T-helper 2 cell (primary cell): ENCODE measurements at regions not wholly inside any gene's neighbourhood (a gene's known extent, or its start where the extent isn't known, plus 50 kb on each side); places are given as distances from the start of the nearest gene placed in this dataset.

Experiments used
- DNase-seq, 5 experiments: peaks; one replicate each; pipeline versions ENCODE4 v3.0.0 to v3.0.0-alpha.2; 2012 to 2022

- DNase-seq = no peak
Observed at GRCh38 chr20:21033817-21034216, 72.3 kb downstream of the LINC00237 start.

DNA sequence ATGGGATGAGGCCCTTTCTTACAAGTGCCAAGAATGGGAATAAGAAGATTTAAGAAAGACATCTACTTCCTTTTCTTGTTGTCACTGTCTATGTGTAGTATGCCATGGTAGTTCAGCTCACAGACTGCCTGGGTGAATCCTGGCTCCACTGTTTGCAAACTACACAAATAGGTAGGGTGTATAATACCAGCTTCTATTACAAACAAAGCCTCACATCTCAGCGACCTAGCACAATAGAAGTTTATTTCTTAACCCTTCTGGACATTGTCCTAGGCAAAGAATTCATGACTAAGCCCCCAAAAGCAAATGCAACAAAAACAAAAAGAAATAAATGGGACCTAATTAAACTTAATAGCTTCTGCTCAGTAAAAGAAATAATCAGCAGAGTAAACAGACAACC is 74.5 kb downstream of the LINC00237 start:
- DNase-seq = no peak

DNA sequence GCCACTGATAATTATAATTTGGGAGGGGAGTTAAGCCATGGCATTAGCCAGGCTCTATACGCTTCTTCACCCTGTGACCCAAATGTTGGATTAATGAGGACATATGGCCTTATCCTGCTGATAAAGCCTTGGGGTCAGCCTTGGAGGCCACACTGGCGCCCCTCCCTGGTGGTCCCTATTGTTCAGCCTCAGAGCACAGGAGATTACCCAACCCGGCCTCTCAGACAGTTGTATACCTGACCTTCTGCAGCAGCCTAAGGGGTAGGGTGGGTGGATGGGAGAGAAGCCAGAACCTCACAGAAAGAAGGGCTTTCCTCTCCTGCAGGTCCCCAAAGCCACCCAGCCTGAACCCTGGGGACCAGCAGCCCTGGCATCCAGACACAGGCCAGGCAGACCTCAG is 76.8 kb downstream of the LINC00237 start:
- DNase-seq = no peak

DNA sequence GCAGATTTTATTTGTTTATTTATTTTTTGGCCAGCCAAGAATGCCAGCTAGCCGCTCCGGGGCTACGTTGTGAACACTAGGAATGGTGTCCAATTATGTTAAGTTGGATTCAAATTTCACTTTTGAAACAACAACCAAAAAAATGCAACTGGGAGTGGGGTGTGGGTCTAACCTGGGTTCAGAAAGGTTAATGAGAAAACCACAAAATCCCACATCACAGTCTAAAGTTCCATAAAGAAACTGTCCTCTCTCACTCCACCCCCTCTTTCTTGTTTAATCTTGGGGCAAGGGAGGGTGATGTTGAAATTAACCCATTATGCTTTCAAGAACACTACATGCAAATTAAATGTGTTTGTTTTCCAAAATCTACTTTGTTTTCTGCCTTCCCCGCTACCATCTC is 77.2 kb downstream of the LINC00237 start:
- no peak for DNase-seq

DNA sequence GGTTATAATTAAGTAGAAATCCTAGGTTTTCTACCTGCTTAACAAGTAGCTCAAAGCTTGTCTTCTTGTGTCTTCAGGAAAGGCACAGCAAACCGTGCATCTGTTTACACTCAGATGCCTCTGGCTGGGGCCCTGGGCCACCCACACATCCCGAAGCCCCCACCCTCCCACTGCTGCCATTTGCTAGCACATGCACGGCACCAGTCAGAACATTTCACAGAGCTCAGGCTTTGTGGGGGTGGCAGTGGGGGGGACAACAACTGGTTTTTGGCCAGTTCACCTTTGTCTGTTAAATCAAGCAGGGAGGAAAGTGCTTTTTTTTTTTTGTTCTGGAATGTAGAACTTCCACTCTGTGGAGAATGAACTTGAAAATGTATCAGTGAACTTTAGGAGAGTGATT is 77.7 kb downstream of the LINC00237 start:
- no peak for DNase-seq

DNA sequence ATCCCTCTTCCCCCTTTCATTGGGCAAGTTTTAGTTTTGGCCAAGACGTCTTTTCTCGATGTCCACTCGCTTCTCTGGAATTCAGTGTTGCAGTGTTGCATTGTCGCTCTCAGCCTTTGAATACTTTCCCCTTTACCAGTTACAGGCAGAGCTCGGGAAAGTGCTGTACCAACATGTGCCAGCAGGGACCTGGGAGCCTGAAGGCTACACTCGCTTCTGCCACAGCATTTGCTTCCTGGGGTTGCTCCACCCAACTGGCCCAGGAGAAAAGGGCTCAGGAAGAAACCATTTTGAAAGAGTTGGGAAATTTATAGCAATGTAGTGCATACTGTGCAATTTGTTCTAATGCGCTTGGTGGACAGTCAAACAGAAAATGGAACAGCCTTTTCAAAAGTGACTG is 78.6 kb downstream of the LINC00237 start:
- no peak for DNase-seq

DNA sequence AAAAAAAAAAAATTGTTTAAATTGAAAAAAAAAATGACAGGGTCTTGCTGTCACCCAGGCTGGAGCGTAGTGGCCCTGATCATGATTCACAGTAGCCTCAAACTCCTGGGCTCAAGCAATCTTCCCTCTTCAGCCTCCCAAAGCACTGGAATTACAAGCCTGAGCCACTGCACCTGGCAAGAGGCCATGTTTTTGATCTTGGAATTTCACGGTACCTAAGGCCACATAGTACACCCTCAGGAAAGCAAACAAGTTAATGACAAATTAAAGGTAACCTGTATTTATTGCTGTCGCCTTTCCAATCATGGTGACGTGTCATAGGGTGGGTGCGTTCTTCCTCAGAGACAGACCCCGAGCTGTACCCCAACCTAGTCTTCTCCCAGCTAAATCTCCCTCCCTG is 79.2 kb downstream of the LINC00237 start:
- DNase-seq = no peak

GRCh38 chr20:21024420-21024819 is 81.7 kb downstream of the LINC00237 start:
- no peak for DNase-seq

- no peak for DNase-seq
Observed at GRCh38 chr20:21022925-21023324, 83.2 kb downstream of the LINC00237 start.

- DNase-seq = no peak
Observed at GRCh38 chr20:21021472-21021790, 84.7 kb downstream of the LINC00237 start.

GRCh38 chr20:21020659-21021471 is 85.3 kb downstream of the LINC00237 start:
- DNase-seq = no peak

DNA sequence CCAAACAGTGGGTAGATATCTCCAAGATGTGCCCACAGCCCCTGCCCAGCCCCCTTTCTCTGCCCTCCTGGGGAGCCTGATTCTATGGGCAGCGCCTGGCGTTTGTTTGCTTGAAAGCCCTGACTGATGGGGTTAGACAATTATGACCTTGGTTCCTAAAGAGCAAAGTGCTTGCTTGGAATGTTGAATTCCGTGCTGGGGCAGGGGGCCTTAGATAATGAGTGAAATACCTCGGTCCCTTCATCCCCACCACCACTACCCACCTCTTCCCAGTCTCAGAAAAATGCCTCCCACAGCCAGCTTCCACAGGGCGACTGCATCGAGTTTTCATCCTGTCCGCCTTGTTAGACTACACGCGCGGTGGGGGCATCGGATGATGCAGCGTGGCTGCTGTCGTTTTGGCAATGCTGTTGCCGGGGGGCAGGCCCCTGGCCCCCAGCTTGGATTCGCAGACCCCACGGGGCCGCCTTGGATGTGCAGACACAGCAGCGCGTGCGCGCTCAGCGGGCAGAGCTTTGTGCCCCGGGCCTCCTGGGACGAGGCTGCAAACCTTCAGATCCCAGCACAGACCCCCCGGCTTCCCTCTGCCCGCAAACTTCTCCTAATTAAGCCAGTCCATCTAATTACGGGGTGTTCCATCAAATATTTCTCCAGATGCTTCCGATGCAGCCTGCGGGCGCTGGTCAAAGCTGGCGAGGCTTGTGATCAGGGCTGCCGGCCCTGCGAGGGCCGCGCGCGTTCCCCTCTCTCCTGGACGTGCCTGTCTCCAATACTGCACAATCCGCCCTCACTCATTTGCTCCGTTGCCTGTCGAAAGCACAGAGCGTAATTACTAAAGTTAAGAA is 86.1 kb downstream of the LINC00237 start:
- DNase-seq = no peak

- no peak for DNase-seq
Observed at GRCh38 chr20:21019468-21019813, 86.7 kb downstream of the LINC00237 start.

- no peak for DNase-seq
Observed at GRCh38 chr20:21018576-21018975, 87.6 kb downstream of the LINC00237 start.

DNA sequence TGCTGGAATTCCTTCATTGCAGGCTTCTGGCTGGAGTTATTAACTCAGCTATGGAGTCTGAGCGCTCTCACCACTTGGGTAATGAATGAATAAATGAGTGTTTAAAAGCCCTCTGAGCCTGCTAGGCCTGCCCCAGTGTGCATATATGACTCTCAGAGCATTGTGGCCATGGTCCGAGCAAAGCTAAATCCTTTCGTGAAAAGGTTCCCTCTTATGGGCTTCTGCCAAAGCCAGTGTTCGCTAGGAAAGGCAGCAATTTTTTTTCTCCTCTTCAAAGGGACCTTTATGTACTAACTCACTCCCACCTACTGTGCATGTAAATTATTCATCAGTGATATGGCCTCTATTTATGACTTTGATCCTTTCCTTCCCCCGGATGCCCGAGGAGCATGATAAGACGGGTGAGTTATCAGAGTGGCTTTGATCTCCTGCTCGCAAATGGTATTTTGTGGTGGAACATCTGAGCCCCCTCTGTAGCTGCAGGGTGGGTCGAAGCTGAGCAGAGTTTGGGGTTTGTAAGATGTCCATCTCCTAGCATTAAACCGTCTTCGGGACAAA is 88.6 kb downstream of the LINC00237 start:
- no peak for DNase-seq

DNA sequence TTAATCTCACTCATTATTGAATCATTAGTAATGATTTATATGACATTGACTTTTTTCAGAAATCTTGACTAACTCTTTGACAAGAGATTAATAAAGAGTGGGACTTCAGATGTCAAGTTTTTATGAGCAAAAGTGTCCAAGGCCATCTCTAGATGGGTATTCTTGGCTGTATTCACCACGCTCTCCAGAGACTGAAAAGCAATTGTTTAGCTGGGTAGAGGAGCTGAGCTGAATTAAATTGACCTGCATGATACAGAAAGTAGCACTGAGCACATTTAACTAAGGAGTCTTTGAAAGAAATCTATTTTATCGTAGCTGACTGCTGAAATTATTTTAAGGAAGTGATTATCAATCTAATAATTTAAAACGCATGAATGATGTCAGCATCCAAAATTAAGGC is 89.4 kb downstream of the LINC00237 start:
- DNase-seq = no peak

DNA sequence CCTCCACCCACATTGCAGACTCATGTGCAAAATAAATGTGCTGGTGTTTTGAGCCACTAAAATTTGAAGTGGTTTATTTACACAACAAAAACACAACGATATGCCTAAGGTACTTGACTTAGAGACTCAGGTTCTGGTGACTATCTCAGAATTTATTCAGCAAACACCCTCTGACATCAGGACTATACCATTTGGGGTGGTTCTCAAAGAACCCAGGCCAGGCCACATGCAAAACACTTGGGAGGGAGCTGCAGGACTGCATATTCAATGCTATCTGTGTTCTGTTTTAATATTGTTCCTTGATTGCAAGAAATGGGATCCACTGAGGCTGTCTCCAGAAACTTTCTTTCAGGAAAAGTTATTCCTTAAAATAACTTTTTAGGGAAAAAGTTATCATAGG is 91.6 kb downstream of the LINC00237 start:
- DNase-seq = no peak

- no peak for DNase-seq
Observed at GRCh38 chr20:21008951-21009350, 97.2 kb downstream of the LINC00237 start.

DNA sequence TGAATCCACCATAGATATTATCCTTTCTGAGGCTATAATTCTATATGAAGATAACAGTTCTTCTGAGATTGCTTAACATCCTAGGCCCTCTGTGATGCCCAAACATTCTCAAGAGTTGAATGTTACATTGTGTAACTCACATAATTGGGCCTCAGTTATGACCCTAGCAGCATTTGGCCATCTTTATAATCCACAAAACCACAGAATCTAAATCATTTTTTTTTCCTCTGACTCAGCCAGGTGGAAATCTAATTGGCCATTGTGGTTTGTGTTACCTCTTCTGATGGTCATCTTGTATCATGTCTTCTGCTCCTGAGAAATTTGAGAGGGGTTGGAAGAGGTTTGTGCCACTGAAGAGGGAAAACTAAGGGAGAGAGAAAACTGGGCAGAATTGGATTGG is 99.5 kb downstream of the LINC00237 start:
- DNase-seq = no peak

- DNase-seq = no peak
Observed at GRCh38 chr20:21004386-21005076, 101.6 kb downstream of the LINC00237 start.

- DNase-seq = no peak
Observed at GRCh38 chr20:21003902-21004301, 102.3 kb downstream of the LINC00237 start.

DNA sequence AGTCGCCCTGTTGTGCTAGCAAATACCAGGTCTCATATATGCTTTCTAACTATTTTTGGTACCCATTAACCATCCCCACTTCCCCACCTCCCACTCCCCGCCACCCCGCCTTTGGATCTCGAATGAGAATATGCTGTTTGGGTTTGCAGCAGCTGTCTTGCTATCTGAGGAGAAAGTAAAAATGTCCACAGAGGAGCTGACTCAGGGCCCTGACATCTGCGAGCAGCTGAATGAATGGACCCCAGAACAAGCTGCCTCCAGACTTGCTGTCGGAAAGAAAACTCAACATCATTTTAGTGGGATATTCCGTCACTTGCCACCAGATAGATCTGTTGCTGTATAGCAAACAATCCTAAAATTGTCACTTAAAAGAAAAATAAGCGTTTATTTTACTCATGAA is 103.7 kb downstream of the LINC00237 start:
- no peak for DNase-seq

DNA sequence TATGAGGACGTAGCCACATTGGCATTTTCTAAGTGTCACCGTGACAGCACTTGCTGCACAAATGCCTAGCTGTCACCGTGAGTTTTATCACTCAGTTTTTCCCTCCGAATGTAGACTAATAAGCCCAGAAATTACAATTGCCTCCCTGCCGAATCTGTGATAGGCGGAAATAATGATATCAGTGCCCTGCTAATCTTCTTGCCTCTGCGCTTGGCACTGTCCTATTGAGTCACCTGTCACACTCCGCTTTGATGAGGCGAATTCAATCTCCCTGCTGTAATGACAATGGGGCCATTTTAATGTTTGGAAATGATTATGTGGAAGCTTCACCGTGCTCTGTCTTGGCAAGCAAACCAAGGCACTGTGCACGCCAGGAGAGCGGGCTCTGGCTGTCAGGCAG is 112.8 kb downstream of the LINC00237 start:
- DNase-seq = no peak
